ENCODE measurements at regions not wholly inside any gene's neighbourhood (a gene's known extent, or its start where the extent isn't known, plus 50 kb on each side); places are given as distances from the start of the nearest gene placed in this dataset.

- DNase-seq, result no peak
- no peaks in the 10 kb centered on the region for H3K27me3 ChIP-seq (replicated peaks in 2 of 5; ENCODE audit: control insufficient read depth in 4 of 5, insufficient read depth in 5 of 5, low read length in 4 of 5)
- H3K4me3 ChIP-seq (ENCODE audit: control insufficient read depth in 1 of 7, extremely low read depth in 1 of 7, insufficient read depth in 4 of 7, low read depth in 2 of 7, low read length in 6 of 7), result no peak overlapping the region
- POLR2A ChIA-PET, result no interaction called here
- CTCF ChIA-PET, result no interaction called here
- no peak overlapping the region for H3K27ac ChIP-seq (ENCODE audit: insufficient read depth in 1 of 2, low read depth in 1 of 2, low read length in 2 of 2, poor library complexity in 1 of 2, severe bottlenecking in 2 of 2)
- H3K9me3 ChIP-seq (ENCODE audit: control extremely low read depth in 1 of 5, control insufficient read depth in 4 of 5, insufficient read depth in 2 of 5, low read depth in 1 of 5, low read length in 4 of 5), result peaks cover 0 to 1% (median 0%) of the 10 kb centered on the region in 5 experiments
- no peaks in the 10 kb centered on the region for H3K36me3 ChIP-seq (ENCODE audit: control insufficient read depth in 4 of 4, insufficient read depth in 4 of 4, low read length in 3 of 4)
- no CpG with 5 or more reads among the region's 1 CpG for WGBS (ENCODE audit: insufficient coverage)
- no peaks in the 10 kb centered on the region for H3K4me1 ChIP-seq (ENCODE audit: control extremely low read depth in 1 of 4, control insufficient read depth in 4 of 4, insufficient read depth in 4 of 4, low read length in 3 of 4)
Observed at GRCh38 chr5:97788369-97788768, 605.3 kb upstream of the RIOK2 start.

DNA sequence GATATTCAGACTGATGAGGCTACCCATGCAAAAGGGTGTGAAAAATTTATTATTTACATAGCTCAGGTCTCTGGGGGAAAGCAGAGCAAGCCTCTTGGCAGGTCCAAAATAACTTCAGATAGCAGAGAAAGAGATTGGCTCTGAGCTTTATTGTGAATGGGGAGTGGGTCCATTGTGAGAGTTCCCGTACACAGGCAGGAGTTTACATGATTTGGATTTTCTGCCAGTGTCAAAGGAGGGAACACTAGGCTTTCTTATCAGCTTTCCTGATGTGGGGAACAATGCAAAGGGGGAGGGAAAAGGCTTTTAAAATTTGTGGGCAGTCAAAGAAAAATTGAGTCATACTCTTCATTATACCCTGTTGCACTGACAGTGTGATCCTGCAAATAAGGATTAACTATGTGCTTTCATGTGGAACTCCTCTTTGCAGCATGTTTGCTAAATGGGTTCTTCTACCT, 615.0 kb upstream of the RIOK2 start:
- DNase-seq, result no peak
- H3K9me3 ChIP-seq (ENCODE audit: control extremely low read depth in 1 of 5, control insufficient read depth in 4 of 5, insufficient read depth in 2 of 5, low read depth in 1 of 5, low read length in 4 of 5), result peaks cover 0 to 6% (median 0%) of the 10 kb centered on the region in 5 experiments
- no peaks in the 10 kb centered on the region for H3K27me3 ChIP-seq (replicated peaks in 2 of 5; ENCODE audit: control insufficient read depth in 4 of 5, insufficient read depth in 5 of 5, low read length in 4 of 5)
- no peak overlapping the region for H3K4me3 ChIP-seq (ENCODE audit: control insufficient read depth in 1 of 7, extremely low read depth in 1 of 7, insufficient read depth in 4 of 7, low read depth in 2 of 7, low read length in 6 of 7)
- no peaks in the 10 kb centered on the region for H3K36me3 ChIP-seq (ENCODE audit: control insufficient read depth in 4 of 4, insufficient read depth in 4 of 4, low read length in 3 of 4)
- POLR2A ChIA-PET, result interaction anchor here (0.6 kb wide), 1 partner anchor 64 kb away, joined by 4 read pairs; no protein-coding TSS in a partner anchor
- WGBS (ENCODE audit: insufficient coverage), result no CpG with 5 or more reads among the region's 1 CpG
- no peak overlapping the region for H3K27ac ChIP-seq (ENCODE audit: insufficient read depth in 1 of 2, low read depth in 1 of 2, low read length in 2 of 2, poor library complexity in 1 of 2, severe bottlenecking in 2 of 2)
- CTCF ChIA-PET, result no interaction called here
- H3K4me1 ChIP-seq (ENCODE audit: control extremely low read depth in 1 of 4, control insufficient read depth in 4 of 4, insufficient read depth in 4 of 4, low read length in 3 of 4), result no peaks in the 10 kb centered on the region

DNA sequence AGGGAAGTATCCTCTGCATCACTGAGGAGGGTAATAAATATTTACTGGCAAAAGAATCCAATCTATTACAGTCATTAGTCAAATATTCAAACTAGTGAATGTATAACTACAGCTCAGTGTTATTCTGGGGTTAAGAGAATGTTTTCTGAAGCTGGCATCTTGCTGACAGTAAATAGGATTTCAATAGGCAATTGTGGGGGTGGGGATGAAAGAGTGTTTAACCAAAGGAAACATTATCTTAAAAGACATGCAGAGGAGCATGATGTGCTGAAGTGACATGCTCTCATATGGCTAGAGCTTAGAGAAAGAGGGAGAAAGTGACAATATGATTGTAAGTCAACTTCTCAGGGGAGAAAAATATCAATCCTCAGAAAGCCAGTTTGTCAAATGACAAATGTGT, 618.4 kb upstream of the RIOK2 start:
- H3K27me3 ChIP-seq (replicated peaks in 2 of 5; ENCODE audit: control insufficient read depth in 4 of 5, insufficient read depth in 5 of 5, low read length in 4 of 5), result no peaks in the 10 kb centered on the region
- H3K4me1 ChIP-seq (ENCODE audit: control extremely low read depth in 1 of 4, control insufficient read depth in 4 of 4, insufficient read depth in 4 of 4, low read length in 3 of 4), result no peaks in the 10 kb centered on the region
- peaks cover 0 to 16% (median 6%) of the 10 kb centered on the region in 5 experiments for H3K9me3 ChIP-seq (ENCODE audit: control extremely low read depth in 1 of 5, control insufficient read depth in 4 of 5, insufficient read depth in 2 of 5, low read depth in 1 of 5, low read length in 4 of 5)
- CTCF ChIA-PET, result no interaction called here
- H3K27ac ChIP-seq (ENCODE audit: insufficient read depth in 1 of 2, low read depth in 1 of 2, low read length in 2 of 2, poor library complexity in 1 of 2, severe bottlenecking in 2 of 2), result no peak overlapping the region
- no peak for DNase-seq
- POLR2A ChIA-PET, result no interaction called here
- no peaks in the 10 kb centered on the region for H3K36me3 ChIP-seq (ENCODE audit: control insufficient read depth in 4 of 4, insufficient read depth in 4 of 4, low read length in 3 of 4)
- no peak overlapping the region for H3K4me3 ChIP-seq (ENCODE audit: control insufficient read depth in 1 of 7, extremely low read depth in 1 of 7, insufficient read depth in 4 of 7, low read depth in 2 of 7, low read length in 6 of 7)

GRCh38 chr5:97820138-97820537, 637.1 kb upstream of the RIOK2 start:
- 100% methylated on average over 1 of the region's 2 CpGs for WGBS (ENCODE audit: insufficient coverage)
- ChIA-PET CTCF (no interaction called here), POLR2A (no interaction called here)
- H3K27me3 ChIP-seq (replicated peaks in 2 of 5; ENCODE audit: control insufficient read depth in 4 of 5, insufficient read depth in 5 of 5, low read length in 4 of 5), result no peaks in the 10 kb centered on the region
- H3K27ac ChIP-seq (ENCODE audit: insufficient read depth in 1 of 2, low read depth in 1 of 2, low read length in 2 of 2, poor library complexity in 1 of 2, severe bottlenecking in 2 of 2), result no peak overlapping the region
- no peaks in the 10 kb centered on the region for H3K4me1 ChIP-seq (ENCODE audit: control extremely low read depth in 1 of 4, control insufficient read depth in 4 of 4, insufficient read depth in 4 of 4, low read length in 3 of 4)
- no peaks in the 10 kb centered on the region for H3K9me3 ChIP-seq (ENCODE audit: control extremely low read depth in 1 of 5, control insufficient read depth in 4 of 5, insufficient read depth in 2 of 5, low read depth in 1 of 5, low read length in 4 of 5)
- no peak for DNase-seq
- H3K4me3 ChIP-seq (ENCODE audit: control insufficient read depth in 1 of 7, extremely low read depth in 1 of 7, insufficient read depth in 4 of 7, low read depth in 2 of 7, low read length in 6 of 7), result no peak overlapping the region
- H3K36me3 ChIP-seq (ENCODE audit: control insufficient read depth in 4 of 4, insufficient read depth in 4 of 4, low read length in 3 of 4), result no peaks in the 10 kb centered on the region

- ChIA-PET POLR2A (no interaction called here), CTCF (no interaction called here)
- H3K4me1 ChIP-seq (ENCODE audit: control extremely low read depth in 1 of 4, control insufficient read depth in 4 of 4, insufficient read depth in 4 of 4, low read length in 3 of 4), result no peaks in the 10 kb centered on the region
- H3K27ac ChIP-seq (ENCODE audit: insufficient read depth in 1 of 2, low read depth in 1 of 2, low read length in 2 of 2, poor library complexity in 1 of 2, severe bottlenecking in 2 of 2), result no peak overlapping the region
- no peak for DNase-seq
- H3K27me3 ChIP-seq (replicated peaks in 2 of 5; ENCODE audit: control insufficient read depth in 4 of 5, insufficient read depth in 5 of 5, low read length in 4 of 5), result no peaks in the 10 kb centered on the region
- no CpG with 5 or more reads among the region's 2 CpGs for WGBS (ENCODE audit: insufficient coverage)
- no peak overlapping the region for H3K4me3 ChIP-seq (ENCODE audit: control insufficient read depth in 1 of 7, extremely low read depth in 1 of 7, insufficient read depth in 4 of 7, low read depth in 2 of 7, low read length in 6 of 7)
- no peaks in the 10 kb centered on the region for H3K9me3 ChIP-seq (ENCODE audit: control extremely low read depth in 1 of 5, control insufficient read depth in 4 of 5, insufficient read depth in 2 of 5, low read depth in 1 of 5, low read length in 4 of 5)
- H3K36me3 ChIP-seq (ENCODE audit: control insufficient read depth in 4 of 4, insufficient read depth in 4 of 4, low read length in 3 of 4), result no peaks in the 10 kb centered on the region
Observed at GRCh38 chr5:97832645-97833296, 649.7 kb upstream of the RIOK2 start.

DNA sequence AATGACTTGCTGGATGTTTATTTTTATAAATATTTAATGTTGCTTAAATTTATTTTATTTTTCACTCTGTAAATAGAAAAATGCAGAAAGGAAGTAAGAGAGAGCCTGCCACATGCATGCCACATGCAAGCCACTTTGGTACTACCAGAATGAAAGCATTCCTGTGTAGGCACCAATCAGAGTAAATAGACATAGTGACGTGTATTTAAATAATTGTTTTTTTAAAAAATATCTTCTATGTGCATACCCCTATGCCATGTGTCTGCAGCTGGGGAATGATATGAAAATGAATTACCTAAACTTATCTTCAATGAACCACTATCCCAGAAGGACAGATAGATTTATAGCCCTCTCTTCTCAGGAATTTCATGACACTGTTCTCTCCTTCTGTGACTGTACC, 651.5 kb upstream of the RIOK2 start:
- Histone ChIP-seq H3K36me3 (ENCODE audit: control insufficient read depth in 4 of 4, insufficient read depth in 4 of 4, low read length in 3 of 4) (no peaks in the 10 kb centered on the region), H3K27ac (ENCODE audit: insufficient read depth in 1 of 2, low read depth in 1 of 2, low read length in 2 of 2, poor library complexity in 1 of 2, severe bottlenecking in 2 of 2) (no peak overlapping the region), H3K9me3 (ENCODE audit: control extremely low read depth in 1 of 5, control insufficient read depth in 4 of 5, insufficient read depth in 2 of 5, low read depth in 1 of 5, low read length in 4 of 5) (no peaks in the 10 kb centered on the region), H3K4me3 (ENCODE audit: control insufficient read depth in 1 of 7, extremely low read depth in 1 of 7, insufficient read depth in 4 of 7, low read depth in 2 of 7, low read length in 6 of 7) (no peak overlapping the region), H3K27me3 (replicated peaks in 2 of 5; ENCODE audit: control insufficient read depth in 4 of 5, insufficient read depth in 5 of 5, low read length in 4 of 5) (no peaks in the 10 kb centered on the region), H3K4me1 (ENCODE audit: control extremely low read depth in 1 of 4, control insufficient read depth in 4 of 4, insufficient read depth in 4 of 4, low read length in 3 of 4) (no peaks in the 10 kb centered on the region)
- POLR2A ChIA-PET, result no interaction called here
- no peak for DNase-seq
- CTCF ChIA-PET, result no interaction called here
- no CpG with 5 or more reads among the region's 1 CpG for WGBS (ENCODE audit: insufficient coverage)

- no peak overlapping the region for H3K27ac ChIP-seq (ENCODE audit: insufficient read depth in 1 of 2, low read depth in 1 of 2, low read length in 2 of 2, poor library complexity in 1 of 2, severe bottlenecking in 2 of 2)
- CTCF ChIA-PET, result no interaction called here
- H3K4me1 ChIP-seq (ENCODE audit: control extremely low read depth in 1 of 4, control insufficient read depth in 4 of 4, insufficient read depth in 4 of 4, low read length in 3 of 4), result no peaks in the 10 kb centered on the region
- H3K9me3 ChIP-seq (ENCODE audit: control extremely low read depth in 1 of 5, control insufficient read depth in 4 of 5, insufficient read depth in 2 of 5, low read depth in 1 of 5, low read length in 4 of 5), result no peaks in the 10 kb centered on the region
- no peak for DNase-seq
- no peak overlapping the region for H3K4me3 ChIP-seq (ENCODE audit: control insufficient read depth in 1 of 7, extremely low read depth in 1 of 7, insufficient read depth in 4 of 7, low read depth in 2 of 7, low read length in 6 of 7)
- 100% methylated on average over 1 of the region's 1 CpG for WGBS (ENCODE audit: insufficient coverage)
- POLR2A ChIA-PET, result no interaction called here
- H3K27me3 ChIP-seq (replicated peaks in 2 of 5; ENCODE audit: control insufficient read depth in 4 of 5, insufficient read depth in 5 of 5, low read length in 4 of 5), result no peaks in the 10 kb centered on the region
- H3K36me3 ChIP-seq (ENCODE audit: control insufficient read depth in 4 of 4, insufficient read depth in 4 of 4, low read length in 3 of 4), result no peaks in the 10 kb centered on the region
Observed at GRCh38 chr5:97835112-97835511, 652.1 kb upstream of the RIOK2 start.

Data from common myeloid progenitor, CD34-positive (primary cell).